Smooth muscle cell (in vitro differentiated cells): ENCODE measurements at regions not wholly inside any gene's neighbourhood (a gene's known extent, or its start where the extent isn't known, plus 50 kb on each side); places are given as distances from the start of the nearest gene placed in this dataset.

Experiments
- DNase-seq: peaks from one replicate; lab custom pipeline; 2025; ENCODE audit not compliant: unreplicated experiment; lab: John Stamatoyannopoulos, UW
- H2AFZ ChIP-seq: fragments of 200-600 bp; sonication (generic); 2 replicates; pipeline ENCODE4 v1.6.0; 2016; ENCODE audit warnings: antibody characterized with exemption, low read depth, mild to moderate bottlenecking
- H3F3A ChIP-seq: fragments of 200-600 bp; sonication (generic); 2 replicates; pipeline ENCODE4 v1.6.0; 2017; ENCODE audit warnings: antibody characterized with exemption, low read depth
- H3K27ac ChIP-seq: fragments of 200-600 bp; sonication (generic); 2 replicates; pipeline ENCODE4 v1.5.1; 2016; ENCODE audit warnings: low read depth, mild to moderate bottlenecking
- H3K27me3 ChIP-seq: fragments of 200-600 bp; sonication (generic); 2 replicates; pipeline ENCODE4 v1.6.1; 2016; ENCODE audit warnings: low read depth, mild to moderate bottlenecking
- H3K36me3 ChIP-seq: fragments of 200-600 bp; sonication (generic); 2 replicates; pipeline ENCODE4 v1.5.1; 2016; ENCODE audit warnings: low read depth
- H3K4me1 ChIP-seq: fragments of 200-600 bp; sonication (generic); 2 replicates; pipeline ENCODE4 v1.5.1; 2016; ENCODE audit warnings: low read depth
- H3K4me2 ChIP-seq: fragments of 200-600 bp; sonication (generic); 2 replicates; pipeline ENCODE4 v1.6.0; 2016; ENCODE audit warnings: mild to moderate bottlenecking
- H3K4me3 ChIP-seq: fragments of 200-600 bp; sonication (generic); 2 replicates; pipeline ENCODE4 v1.5.1; 2016; ENCODE audit warnings: mild to moderate bottlenecking
- H3K79me2 ChIP-seq: fragments of 200-600 bp; sonication (generic); 2 replicates; pipeline ENCODE4 v1.6.0; 2016; ENCODE audit warnings: low read depth, mild to moderate bottlenecking
- H3K9ac ChIP-seq: fragments of 200-600 bp; sonication (generic); 2 replicates; pipeline ENCODE4 v1.6.0; 2016; ENCODE audit warnings: low read depth
- H3K9me3 ChIP-seq: fragments of 200-600 bp; sonication (generic); replicated peaks from 2 replicates; pipeline ENCODE4 v1.5.1; 2016; ENCODE audit warnings: low read depth
- H4K20me1 ChIP-seq: fragments of 200-600 bp; sonication (generic); 2 replicates; pipeline ENCODE4 v1.6.0; 2016; ENCODE audit warnings: low read depth
- CTCF ChIP-seq: fragments of 200-600 bp; sonication (generic); IDR thresholded peaks from 2 replicates; pipeline ENCODE4 v1.5.1; 2017; ENCODE audit warnings: borderline replicate concordance, mild to moderate bottlenecking, antibody characterized with exemption; ENCODE audit not compliant: insufficient read depth, poor library complexity, severe bottlenecking
- WGBS: methylation state at CpG from one replicate; pipeline ENCODE4 v1.1.7; 2016; ENCODE audit warnings: low lambda C conversion rate; 5-methylcytosine and 5-hydroxymethylcytosine counted together

GRCh38 chr10:25687521-25687920 lies 246.5 kb upstream of the MYO3A start:
- Histone ChIP-seq H3K36me3 (no peaks in the 10 kb centered on the region), H3K27me3 (no peaks in the 10 kb centered on the region), H3F3A (peaks cover 4% of the 10 kb centered on the region), H3K27ac (no peak overlapping the region), H3K9me3 (no peaks in the 10 kb centered on the region), H3K79me2 (no peaks in the 10 kb centered on the region), H2AFZ (peak overlapping the region; percentile 18), H3K4me2 (no peak overlapping the region), H4K20me1 (no peaks in the 10 kb centered on the region), H3K9ac (no peak overlapping the region), H3K4me1 (no peaks in the 10 kb centered on the region), H3K4me3 (no peak overlapping the region)
- DNase-seq, result no peak
- TF ChIP-seq CTCF, result no peak
- 18% methylated on average over 1 of the region's 1 CpG for WGBS

DNA sequence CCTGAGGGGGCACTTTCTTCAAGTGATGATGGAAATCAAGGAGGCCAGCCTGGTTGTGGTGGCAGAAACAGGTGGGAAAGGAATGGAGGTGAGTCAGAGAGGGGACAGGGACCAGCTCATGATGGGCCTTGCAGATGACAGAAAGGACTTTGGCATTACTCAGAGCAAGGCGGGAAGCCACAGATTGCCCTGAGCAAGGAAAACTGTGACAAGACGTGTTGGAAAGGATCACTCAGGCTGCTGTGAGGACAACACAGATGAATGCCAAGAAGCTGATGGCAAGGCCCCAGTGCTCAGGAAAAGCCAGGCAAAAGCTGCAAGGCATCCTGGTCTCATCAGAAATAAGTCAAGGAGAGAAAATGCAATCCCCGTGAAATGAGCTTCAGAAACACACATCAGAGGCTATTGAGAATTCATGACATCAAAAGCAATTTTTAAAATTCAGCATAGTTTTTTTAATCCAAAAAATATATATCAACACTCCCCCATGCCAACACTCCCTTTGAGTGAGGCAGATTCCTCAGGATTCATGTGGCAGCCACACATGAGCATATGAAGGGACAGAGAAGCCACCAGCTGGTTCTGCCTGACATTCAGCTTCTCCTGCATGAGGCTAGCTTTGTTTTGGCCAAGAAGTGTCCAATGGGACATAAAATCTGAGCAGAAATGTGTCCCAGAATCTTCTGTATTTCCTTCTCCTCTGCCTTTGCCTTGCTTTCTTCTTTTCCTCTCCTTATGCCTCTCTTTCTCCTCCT lies 244.5 kb upstream of the MYO3A start:
- H3K9ac ChIP-seq, result no peak overlapping the region
- H3K4me2 ChIP-seq, result no peak overlapping the region
- no peaks in the 10 kb centered on the region for H3F3A ChIP-seq
- no peak overlapping the region for H3K4me3 ChIP-seq
- no peaks in the 10 kb centered on the region for H3K4me1 ChIP-seq
- 66% methylated on average over 3 of the region's 3 CpGs for WGBS
- H3K27ac ChIP-seq, result no peak overlapping the region
- H4K20me1 ChIP-seq, result no peaks in the 10 kb centered on the region
- no peaks in the 10 kb centered on the region for H3K9me3 ChIP-seq
- no peak for DNase-seq
- H3K27me3 ChIP-seq, result no peaks in the 10 kb centered on the region
- no peaks in the 10 kb centered on the region for H3K36me3 ChIP-seq
- no peaks in the 10 kb centered on the region for H3K79me2 ChIP-seq
- TF ChIP-seq CTCF, result no peak
- no peak overlapping the region for H2AFZ ChIP-seq

DNA sequence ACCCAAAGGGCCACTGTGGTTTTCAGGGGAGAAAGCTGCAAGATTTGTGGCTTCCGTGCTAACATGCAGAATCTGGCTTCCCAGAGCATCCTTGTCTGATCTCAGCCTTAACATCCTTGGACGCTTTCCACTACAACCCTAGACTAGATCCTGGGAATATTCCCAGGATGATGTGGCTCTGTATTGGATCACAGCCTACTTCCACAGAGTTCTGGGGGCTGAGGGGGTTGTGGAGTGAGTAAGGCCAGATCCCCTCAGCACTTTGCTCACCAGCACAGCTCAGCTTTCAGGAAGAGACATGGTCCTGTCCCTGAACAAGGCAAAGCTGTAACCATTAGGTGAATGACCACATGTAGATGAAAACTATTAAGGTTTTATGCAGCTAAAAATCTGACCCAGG lies 241.3 kb upstream of the MYO3A start:
- Histone ChIP-seq H3K9ac (no peak overlapping the region), H3K4me3 (no peak overlapping the region), H3F3A (no peaks in the 10 kb centered on the region), H2AFZ (no peak overlapping the region), H4K20me1 (no peaks in the 10 kb centered on the region), H3K36me3 (no peaks in the 10 kb centered on the region), H3K4me1 (no peaks in the 10 kb centered on the region), H3K79me2 (no peaks in the 10 kb centered on the region), H3K27ac (no peak overlapping the region), H3K4me2 (no peak overlapping the region), H3K27me3 (no peaks in the 10 kb centered on the region), H3K9me3 (no peaks in the 10 kb centered on the region)
- no peak for TF ChIP-seq CTCF
- WGBS, result 20% methylated on average over 2 of the region's 2 CpGs
- no peak for DNase-seq
